Gastrocnemius medialis (tissue), 4 donors: ENCODE measurements at regions not wholly inside any gene's neighbourhood (a gene's known extent, or its start where the extent isn't known, plus 50 kb on each side); places are given as distances from the start of the nearest gene placed in this dataset.

Source experiments
- POLR2A ChIP-seq, 2 donors: fragments of 450-650 bp; IDR thresholded peaks; one replicate each; pipeline ENCODE4 v1.6.1; 2017; ENCODE audit warnings: antibody characterized with exemption in 2 of 2, mild to moderate bottlenecking in 2 of 2, moderate library complexity in 2 of 2
- TF ChIP-seq, protein P1 (sequence below), 5 experiments: fragments of 450-650 bp in 3 of 5; fragments of 200-600 bp in 2 of 5; sonication (generic) in 2 of 5; IDR thresholded peaks in 4 of 5; conservative IDR thresholded peaks in 1 of 5; 1 replicate in 4 of 5; 2 replicates in 1 of 5; pipeline ENCODE4 v1.5.1; 2016 to 2019; ENCODE audit warnings: antibody characterized with exemption in 5 of 5, mild to moderate bottlenecking in 3 of 5, moderate library complexity in 3 of 5

DNA sequence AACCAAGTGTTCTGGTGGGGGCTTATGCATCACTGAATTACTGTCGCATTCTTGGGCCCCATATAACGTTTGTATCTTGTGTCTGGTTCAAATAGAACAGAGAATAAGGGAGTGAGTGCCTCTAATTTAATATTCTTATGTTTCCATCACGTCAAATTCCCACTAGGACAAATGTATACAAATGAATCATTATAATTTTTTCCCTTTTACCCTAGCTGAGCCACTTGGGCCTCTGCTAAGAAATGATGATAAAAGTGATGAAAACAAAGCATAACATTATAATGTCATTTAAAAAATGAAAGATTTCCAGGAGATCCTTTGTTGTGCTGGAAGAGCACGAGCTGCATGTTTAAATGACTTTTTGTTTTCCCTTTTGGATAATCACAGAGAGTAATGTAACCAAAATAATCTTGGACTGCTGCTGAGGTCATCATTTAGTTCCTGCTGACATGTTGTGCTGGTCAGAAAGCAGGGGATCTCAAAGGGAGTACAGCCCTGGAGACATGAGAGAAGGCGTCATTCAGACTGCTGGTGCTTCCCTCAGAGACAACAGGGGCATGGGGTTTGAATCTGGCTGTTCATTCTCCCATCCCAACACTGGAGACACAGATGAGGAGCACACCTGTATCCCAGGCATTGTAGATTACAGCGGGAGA is 105.1 kb upstream of the SCOC start:
- TF ChIP-seq, protein P1, sequence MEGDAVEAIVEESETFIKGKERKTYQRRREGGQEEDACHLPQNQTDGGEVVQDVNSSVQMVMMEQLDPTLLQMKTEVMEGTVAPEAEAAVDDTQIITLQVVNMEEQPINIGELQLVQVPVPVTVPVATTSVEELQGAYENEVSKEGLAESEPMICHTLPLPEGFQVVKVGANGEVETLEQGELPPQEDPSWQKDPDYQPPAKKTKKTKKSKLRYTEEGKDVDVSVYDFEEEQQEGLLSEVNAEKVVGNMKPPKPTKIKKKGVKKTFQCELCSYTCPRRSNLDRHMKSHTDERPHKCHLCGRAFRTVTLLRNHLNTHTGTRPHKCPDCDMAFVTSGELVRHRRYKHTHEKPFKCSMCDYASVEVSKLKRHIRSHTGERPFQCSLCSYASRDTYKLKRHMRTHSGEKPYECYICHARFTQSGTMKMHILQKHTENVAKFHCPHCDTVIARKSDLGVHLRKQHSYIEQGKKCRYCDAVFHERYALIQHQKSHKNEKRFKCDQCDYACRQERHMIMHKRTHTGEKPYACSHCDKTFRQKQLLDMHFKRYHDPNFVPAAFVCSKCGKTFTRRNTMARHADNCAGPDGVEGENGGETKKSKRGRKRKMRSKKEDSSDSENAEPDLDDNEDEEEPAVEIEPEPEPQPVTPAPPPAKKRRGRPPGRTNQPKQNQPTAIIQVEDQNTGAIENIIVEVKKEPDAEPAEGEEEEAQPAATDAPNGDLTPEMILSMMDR (IDR thresholded peaks at IDR 0.05 in 4 of 5, conservative IDR thresholded peaks at IDR 0.05 in 1 of 5) = no peak
- no peak for TF ChIP-seq POLR2A (IDR thresholded peaks at IDR 0.05)
